ENCODE measurements at regions not wholly inside any gene's neighbourhood (a gene's known extent, or its start where the extent isn't known, plus 50 kb on each side); places are given as distances from the start of the nearest gene placed in this dataset.
"Not testable (repeated sequence)": the region's sequence is repeated elsewhere in the genome, so short reads cannot be mapped to it uniquely, and the experiment has no call there.

GRCh38 chr13:86877441-86877840 lies 793.7 kb upstream of the SLITRK5 start:
- DNase-seq (ENCODE audit: insufficient read length) (no peak), FAIRE-seq (no peak)
- TF ChIP-seq POLR2A (IDR thresholded peaks at IDR 0.05; ENCODE audit: low read depth, low read length) = no peak
- TF ChIP-seq TAF1 (IDR thresholded peaks at IDR 0.05; ENCODE audit: borderline replicate concordance, low read depth, low read length) = no peak
- no peak for TF ChIP-seq POLR2AphosphoS5 (IDR thresholded peaks at IDR 0.05; ENCODE audit: low read depth, low read length)

- DNase-seq (ENCODE audit: insufficient read length) (no peak), FAIRE-seq (no peak)
- no peak for TF ChIP-seq POLR2A (IDR thresholded peaks at IDR 0.05; ENCODE audit: low read depth, low read length)
- no peak for TF ChIP-seq TAF1 (IDR thresholded peaks at IDR 0.05; ENCODE audit: borderline replicate concordance, low read depth, low read length)
- TF ChIP-seq POLR2AphosphoS5 (IDR thresholded peaks at IDR 0.05; ENCODE audit: low read depth, low read length) = no peak
Measured at GRCh38 chr13:86878781-86879180, 792.4 kb upstream of the SLITRK5 start.

GRCh38 chr13:86881390-86881789 lies 789.8 kb upstream of the SLITRK5 start:
- TF ChIP-seq TAF1 (IDR thresholded peaks at IDR 0.05; ENCODE audit: borderline replicate concordance, low read depth, low read length) (no peak), POLR2AphosphoS5 (IDR thresholded peaks at IDR 0.05; ENCODE audit: low read depth, low read length) (no peak), POLR2A (IDR thresholded peaks at IDR 0.05; ENCODE audit: low read depth, low read length) (no peak)
- no peak for DNase-seq (ENCODE audit: insufficient read length)
- no peak for FAIRE-seq

- TF ChIP-seq POLR2A (IDR thresholded peaks at IDR 0.05; ENCODE audit: low read depth, low read length) (no peak), POLR2AphosphoS5 (IDR thresholded peaks at IDR 0.05; ENCODE audit: low read depth, low read length) (no peak), TAF1 (IDR thresholded peaks at IDR 0.05; ENCODE audit: borderline replicate concordance, low read depth, low read length) (no peak)
- FAIRE-seq (no peak), DNase-seq (ENCODE audit: insufficient read length) (no peak)
Measured at GRCh38 chr13:86882107-86882506, 789.1 kb upstream of the SLITRK5 start.

- no peak for FAIRE-seq
- no peak for DNase-seq (ENCODE audit: insufficient read length)
- TF ChIP-seq TAF1 (IDR thresholded peaks at IDR 0.05; ENCODE audit: borderline replicate concordance, low read depth, low read length) = no peak
- no peak for TF ChIP-seq POLR2A (IDR thresholded peaks at IDR 0.05; ENCODE audit: low read depth, low read length)
- TF ChIP-seq POLR2AphosphoS5 (IDR thresholded peaks at IDR 0.05; ENCODE audit: low read depth, low read length) = no peak
Measured at GRCh38 chr13:86882835-86883234, 788.3 kb upstream of the SLITRK5 start.

GRCh38 chr13:86892330-86892729 lies 778.8 kb upstream of the SLITRK5 start:
- DNase-seq (ENCODE audit: insufficient read length) = no peak
- TF ChIP-seq TAF1 (IDR thresholded peaks at IDR 0.05; ENCODE audit: borderline replicate concordance, low read depth, low read length) (no peak), POLR2A (IDR thresholded peaks at IDR 0.05; ENCODE audit: low read depth, low read length) (no peak), POLR2AphosphoS5 (IDR thresholded peaks at IDR 0.05; ENCODE audit: low read depth, low read length) (no peak)
- no peak for FAIRE-seq

- TF ChIP-seq POLR2A (IDR thresholded peaks at IDR 0.05; ENCODE audit: low read depth, low read length) = no peak
- TF ChIP-seq TAF1 (IDR thresholded peaks at IDR 0.05; ENCODE audit: borderline replicate concordance, low read depth, low read length) = no peak
- no peak for TF ChIP-seq POLR2AphosphoS5 (IDR thresholded peaks at IDR 0.05; ENCODE audit: low read depth, low read length)
- FAIRE-seq = no peak
- DNase-seq (ENCODE audit: insufficient read length) = no peak
Measured at GRCh38 chr13:86900906-86901305, 770.3 kb upstream of the SLITRK5 start.

GRCh38 chr13:86906127-86906874 lies 764.9 kb upstream of the SLITRK5 start:
- no peak for TF ChIP-seq TAF1 (IDR thresholded peaks at IDR 0.05; ENCODE audit: borderline replicate concordance, low read depth, low read length)
- no peak for TF ChIP-seq POLR2A (IDR thresholded peaks at IDR 0.05; ENCODE audit: low read depth, low read length)
- no peak for TF ChIP-seq POLR2AphosphoS5 (IDR thresholded peaks at IDR 0.05; ENCODE audit: low read depth, low read length)
- FAIRE-seq (no peak), DNase-seq (ENCODE audit: insufficient read length) (no peak)

- TF ChIP-seq POLR2AphosphoS5 (IDR thresholded peaks at IDR 0.05; ENCODE audit: low read depth, low read length) (no peak), TAF1 (IDR thresholded peaks at IDR 0.05; ENCODE audit: borderline replicate concordance, low read depth, low read length) (no peak), POLR2A (IDR thresholded peaks at IDR 0.05; ENCODE audit: low read depth, low read length) (no peak)
- no peak for DNase-seq (ENCODE audit: insufficient read length)
- no peak for FAIRE-seq
Measured at GRCh38 chr13:86907156-86907555, 764.0 kb upstream of the SLITRK5 start.

GRCh38 chr13:86909318-86909717 lies 761.9 kb upstream of the SLITRK5 start:
- no peak for DNase-seq (ENCODE audit: insufficient read length)
- TF ChIP-seq POLR2A (IDR thresholded peaks at IDR 0.05; ENCODE audit: low read depth, low read length) (no peak), TAF1 (IDR thresholded peaks at IDR 0.05; ENCODE audit: borderline replicate concordance, low read depth, low read length) (no peak), POLR2AphosphoS5 (IDR thresholded peaks at IDR 0.05; ENCODE audit: low read depth, low read length) (no peak)
- FAIRE-seq = no peak

- TF ChIP-seq POLR2A (IDR thresholded peaks at IDR 0.05; ENCODE audit: low read depth, low read length) = no peak
- TF ChIP-seq TAF1 (IDR thresholded peaks at IDR 0.05; ENCODE audit: borderline replicate concordance, low read depth, low read length) = no peak
- no peak for TF ChIP-seq POLR2AphosphoS5 (IDR thresholded peaks at IDR 0.05; ENCODE audit: low read depth, low read length)
Measured at GRCh38 chr13:86914757-86915156, 756.4 kb upstream of the SLITRK5 start.

GRCh38 chr13:86917438-86917837 lies 753.7 kb upstream of the SLITRK5 start:
- FAIRE-seq; DNase-seq (ENCODE audit: insufficient read length): not testable (repeated sequence)

More at GRCh38 chr13:86914757-86915156, 756.4 kb upstream of the SLITRK5 start:
- no peak for DNase-seq (ENCODE audit: insufficient read length)
- FAIRE-seq = no peak
